Gastroesophageal sphincter (tissue), 3 donors: ENCODE measurements at regions not wholly inside any gene's neighbourhood (a gene's known extent, or its start where the extent isn't known, plus 50 kb on each side); places are given as distances from the start of the nearest gene placed in this dataset.

Experiments
- CTCF ChIP-seq, 4 experiments: fragments of 200-600 bp in 2 of 4; fragments of 450-650 bp in 2 of 4; sonication (generic) in 1 of 4; IDR thresholded peaks; one replicate each; pipeline ENCODE4 v1.5.1; 2017 to 2019; ENCODE audit warnings: antibody characterized with exemption in 4 of 4, mild to moderate bottlenecking in 2 of 4, moderate library complexity in 2 of 4
- POLR2A ChIP-seq, 2 donors: fragments of 450-650 bp; IDR thresholded peaks; one replicate each; pipeline ENCODE4 v1.6.1; 2017; ENCODE audit warnings: antibody characterized with exemption in 2 of 2, mild to moderate bottlenecking in 2 of 2, moderate library complexity in 1 of 2

- TF ChIP-seq POLR2A (IDR thresholded peaks at IDR 0.05), result no peak
- no peak for TF ChIP-seq CTCF (IDR thresholded peaks at IDR 0.05)
Measured at GRCh38 chr10:42149722-42150427, 488.5 kb downstream of the ZNF33B start.
